HG03066 (cell line): ENCODE measurements at regions not wholly inside any gene's neighbourhood (a gene's known extent, or its start where the extent isn't known, plus 50 kb on each side); places are given as distances from the start of the nearest gene placed in this dataset.
"Not testable (repeated sequence)": the region's sequence is repeated elsewhere in the genome, so short reads cannot be mapped to it uniquely, and the experiment has no call there.

Experiments used
- ATAC-seq: cut with Tn5 transposase; IDR thresholded peaks from one replicate; pipeline ENCODE4 v1.9.1; 2021; ENCODE audit warnings: low read depth; ENCODE audit not compliant: unreplicated experiment

DNA sequence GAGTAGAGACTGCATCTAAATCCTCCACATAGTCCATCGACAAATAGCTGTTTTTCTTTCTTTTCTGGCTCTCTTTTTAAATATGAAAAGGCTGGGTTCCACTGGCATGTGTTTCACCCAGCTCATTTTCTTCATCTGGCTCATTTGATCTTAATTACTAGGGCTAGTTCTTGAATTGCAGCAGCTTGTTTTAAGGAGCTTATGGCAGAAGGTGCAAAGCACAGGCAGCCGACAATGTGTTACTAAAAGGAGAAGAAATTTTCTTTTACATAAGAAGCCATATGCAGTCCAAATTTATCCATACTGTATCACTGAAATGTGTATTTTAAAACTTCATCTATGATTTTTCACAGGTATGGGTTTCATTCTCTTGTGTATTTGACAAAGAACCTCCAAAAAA, 205.6 kb upstream of the PTER start:
- ATAC-seq = no peak

DNA sequence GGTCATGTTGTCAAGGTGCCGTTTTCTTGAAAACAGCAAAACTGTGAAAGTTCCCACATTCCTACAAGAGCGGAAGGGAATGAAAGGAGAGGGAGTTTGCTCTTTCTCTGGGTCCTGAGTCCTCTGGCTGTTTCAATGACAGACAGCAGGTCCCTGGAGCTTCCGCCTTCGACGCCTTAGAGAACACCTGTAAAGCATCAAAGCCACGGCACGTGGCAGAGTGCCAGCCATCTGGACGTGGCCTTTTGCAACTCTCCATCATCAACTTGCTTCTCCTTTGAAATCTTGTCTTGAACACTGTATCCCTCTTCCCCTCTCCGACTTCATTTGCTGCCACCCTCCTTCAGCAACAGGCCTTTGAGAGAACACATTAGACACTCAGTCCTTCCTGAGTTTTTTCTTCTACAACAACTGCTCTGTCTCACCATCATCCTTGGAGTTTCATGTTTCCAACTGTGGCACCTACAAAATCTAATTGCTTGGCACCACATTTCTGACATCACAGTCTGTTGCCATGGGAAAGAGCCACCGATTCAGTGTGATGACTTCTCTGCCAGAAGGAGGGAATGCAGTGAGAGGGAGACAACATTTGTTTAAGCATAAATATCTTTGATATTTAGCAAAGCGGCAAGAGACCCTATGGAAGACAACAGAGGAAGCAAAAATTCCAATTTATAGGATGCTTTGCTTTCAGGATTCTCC, 204.9 kb upstream of the PTER start:
- no peak for ATAC-seq

DNA sequence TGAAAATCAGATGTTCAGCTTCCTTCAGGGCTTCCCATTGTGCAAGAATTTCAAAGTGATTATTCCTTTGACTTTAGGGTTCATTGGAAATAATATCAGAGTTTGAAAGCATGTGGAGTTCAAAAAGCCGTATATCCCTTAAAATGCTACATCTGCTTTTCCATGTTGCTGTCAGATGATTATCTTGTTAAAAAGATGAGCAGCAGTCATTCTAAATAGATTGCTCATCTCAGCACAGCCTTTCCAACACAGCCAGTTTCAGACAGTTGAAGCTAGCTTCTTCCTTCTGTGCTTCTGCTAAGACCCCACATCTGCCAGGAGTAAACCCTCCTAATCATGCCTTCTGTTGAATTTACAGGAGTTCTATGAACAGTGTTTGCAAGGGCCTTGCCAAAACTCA, 204.4 kb upstream of the PTER start:
- ATAC-seq = no peak

DNA sequence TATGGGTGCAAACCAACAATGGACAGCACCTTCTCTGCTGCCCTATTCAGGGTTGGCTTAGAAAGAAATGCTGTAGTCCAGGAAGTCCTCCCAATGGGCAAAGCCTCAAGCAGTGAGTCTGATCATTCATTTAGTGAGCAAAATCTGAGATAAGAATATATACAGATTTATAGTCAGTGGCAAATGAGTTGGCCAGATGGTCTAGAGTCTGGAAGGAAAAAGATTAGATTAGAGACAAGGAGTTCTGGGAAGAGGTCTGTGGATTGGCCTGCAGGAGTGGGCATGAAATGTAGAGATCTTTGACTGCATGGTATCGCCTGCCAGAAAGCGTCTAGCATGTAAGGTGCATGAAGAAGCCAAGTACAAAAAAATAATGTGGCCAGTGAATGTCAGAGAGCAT, 201.9 kb upstream of the PTER start:
- no peak for ATAC-seq

DNA sequence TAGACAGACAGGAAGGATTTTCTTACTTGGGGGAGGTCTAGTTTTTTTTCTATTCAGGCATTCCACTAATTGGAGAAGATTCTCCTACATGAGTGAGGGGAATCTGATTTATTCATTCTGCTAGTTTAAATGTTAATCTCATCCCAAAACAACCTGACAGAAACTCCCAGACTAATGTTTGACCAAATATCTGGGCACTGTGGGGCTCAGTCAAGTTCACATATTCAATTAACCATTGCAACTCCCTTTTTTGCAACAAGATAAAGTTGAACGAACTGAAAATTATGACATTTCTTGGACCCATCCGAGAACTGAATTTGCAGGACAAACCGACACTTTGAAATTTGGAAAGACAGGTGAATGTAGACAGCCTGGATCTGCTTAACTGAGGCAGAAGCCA, 194.4 kb upstream of the PTER start:
- ATAC-seq = no peak

DNA sequence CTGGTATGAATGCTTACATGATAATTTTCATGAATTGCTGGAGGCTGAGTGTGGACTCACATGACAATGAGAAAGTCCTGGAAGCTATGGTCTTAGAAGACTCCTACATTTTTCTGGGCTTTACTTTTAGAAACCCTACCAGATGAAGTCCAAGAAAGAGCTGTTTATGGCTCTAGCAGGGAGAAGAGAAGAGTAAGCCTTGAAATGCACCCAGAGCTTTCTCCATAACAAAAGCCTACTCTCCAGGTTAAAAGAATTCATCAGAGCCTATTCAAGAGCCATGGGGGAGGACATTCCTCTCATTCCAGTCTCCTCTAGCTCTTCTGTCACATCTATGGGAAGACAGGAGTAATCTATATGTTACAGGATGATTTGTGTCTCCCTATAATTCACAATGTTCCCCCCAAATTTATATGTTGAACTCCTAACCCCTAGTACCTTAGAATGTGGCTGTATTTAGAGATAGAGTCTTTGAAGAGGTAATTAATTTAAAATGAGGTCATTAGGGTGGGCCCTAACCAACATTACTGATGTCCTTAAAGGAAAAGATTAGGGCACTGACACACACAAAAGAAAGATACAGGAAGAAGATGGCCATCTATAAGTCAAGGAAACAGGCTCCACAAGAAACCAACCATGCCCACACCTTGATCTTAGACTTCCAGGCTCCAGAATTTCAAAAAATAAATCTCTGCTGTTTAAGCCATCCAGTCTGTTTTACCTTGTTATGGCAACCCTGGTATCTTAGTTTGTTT, 193.8 kb upstream of the PTER start:
- ATAC-seq = no peak

DNA sequence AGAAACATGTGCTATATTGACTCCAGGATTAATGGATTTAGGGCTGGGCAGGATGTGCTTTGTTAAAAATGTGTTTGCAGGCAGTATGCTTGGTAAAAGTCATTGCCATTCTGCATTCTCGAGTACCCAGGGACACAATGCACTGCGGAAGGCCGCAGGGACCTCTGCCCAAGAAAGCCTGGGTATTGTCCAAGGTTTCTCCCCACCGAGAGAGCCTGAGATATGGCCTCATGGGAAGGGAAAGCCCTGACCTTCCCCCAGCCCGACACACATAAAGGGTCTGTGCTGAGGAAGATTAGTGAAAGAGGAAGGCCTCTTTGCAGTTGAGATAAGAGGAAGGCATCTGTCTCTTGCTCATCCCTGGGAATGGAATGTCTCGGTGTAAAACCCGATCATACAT, 186.7 kb upstream of the PTER start:
- not testable (repeated sequence) for ATAC-seq

DNA sequence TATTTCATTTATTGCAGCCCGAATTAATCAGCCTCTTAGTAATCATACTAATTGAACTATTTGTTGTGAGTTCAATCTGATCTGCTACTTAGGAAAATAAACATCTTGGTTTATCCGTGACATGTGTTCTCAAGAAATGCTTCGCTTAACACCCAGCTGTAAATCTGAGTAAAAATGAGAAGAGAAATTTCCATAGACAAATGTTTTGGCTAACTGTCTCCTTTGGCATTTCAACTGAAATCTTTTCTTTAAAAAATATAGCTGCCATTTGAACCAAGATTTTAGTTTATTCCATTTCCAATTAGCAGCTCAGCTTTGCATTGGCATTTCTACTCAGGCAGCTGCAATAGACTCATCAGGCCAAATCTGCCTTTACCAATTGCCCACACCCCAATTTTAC, 180.5 kb upstream of the PTER start:
- ATAC-seq = no peak

DNA sequence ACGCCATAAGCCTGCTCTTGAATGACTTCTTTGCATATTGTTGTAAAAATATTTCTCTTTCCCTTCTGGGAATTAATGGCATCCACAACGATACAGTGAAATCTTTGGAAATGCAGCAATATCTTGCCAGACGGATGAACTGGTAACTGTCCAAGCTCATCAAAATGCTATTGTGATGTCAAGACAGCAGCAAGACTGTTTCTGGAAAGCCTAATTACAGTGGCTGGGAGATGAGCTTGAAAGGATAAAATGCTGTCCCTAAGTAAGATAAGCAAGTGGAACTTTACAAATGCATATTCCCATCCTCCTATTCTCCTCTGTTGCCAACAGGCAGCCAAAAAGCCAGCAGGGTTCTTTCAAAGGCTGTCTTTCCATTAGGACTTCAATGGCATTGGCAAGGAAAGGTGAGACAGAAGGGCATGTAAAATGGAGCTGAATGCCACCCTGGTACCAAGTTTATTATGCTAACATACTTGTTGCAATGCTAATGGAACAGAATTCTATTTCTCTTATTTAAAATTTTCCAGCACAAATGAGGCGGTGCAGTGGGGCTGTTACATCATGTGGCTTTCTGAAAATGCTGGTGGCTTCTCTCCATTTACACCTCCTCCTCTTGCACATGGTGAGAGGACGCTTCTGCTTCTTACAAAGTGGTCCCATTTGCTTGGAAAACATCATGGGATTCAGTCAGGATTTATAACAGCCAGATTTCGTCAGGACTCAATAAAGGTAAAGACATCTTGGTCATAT, 178.3 kb upstream of the PTER start:
- no peak for ATAC-seq

DNA sequence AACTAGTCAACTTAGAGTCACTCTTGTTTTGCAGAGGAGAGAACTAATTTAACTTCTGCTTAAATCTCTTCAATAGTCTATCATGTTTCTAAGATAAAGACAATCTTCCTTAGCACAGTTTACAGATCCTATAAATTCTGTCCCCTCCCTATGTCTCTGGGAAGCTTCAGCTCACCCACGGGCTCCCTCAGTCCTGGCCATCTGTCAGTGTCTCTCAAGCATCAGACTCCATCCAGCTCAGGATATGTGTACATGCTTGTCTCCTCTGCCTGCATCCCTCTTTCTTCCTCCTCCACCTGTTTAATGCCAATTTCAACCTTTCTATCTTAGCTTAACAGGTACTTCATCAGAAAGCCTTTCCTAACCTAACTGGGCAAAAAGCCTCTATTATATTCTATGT, 177.1 kb upstream of the PTER start:
- ATAC-seq = no peak

DNA sequence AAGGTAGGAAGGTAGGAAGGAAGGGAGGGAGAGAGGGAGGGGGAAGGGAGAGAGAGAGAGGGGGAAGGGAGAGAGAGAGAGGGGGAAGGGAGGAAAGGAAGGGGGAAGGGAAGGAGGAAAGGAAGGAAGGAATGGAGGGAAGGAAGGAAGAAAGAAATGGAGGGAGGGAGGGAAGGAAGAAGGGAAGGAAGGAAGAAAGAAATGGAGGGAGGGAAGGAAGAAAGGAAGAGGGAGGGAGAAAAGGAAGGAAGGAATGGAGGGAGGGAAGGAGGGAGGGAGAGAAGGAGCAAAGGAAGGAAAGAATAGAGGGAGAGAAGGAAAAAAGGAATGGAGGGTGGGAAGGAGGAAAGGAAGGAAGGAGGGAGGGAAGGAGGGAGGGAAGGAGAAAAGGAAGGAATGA, 176.4 kb upstream of the PTER start:
- ATAC-seq = no peak

DNA sequence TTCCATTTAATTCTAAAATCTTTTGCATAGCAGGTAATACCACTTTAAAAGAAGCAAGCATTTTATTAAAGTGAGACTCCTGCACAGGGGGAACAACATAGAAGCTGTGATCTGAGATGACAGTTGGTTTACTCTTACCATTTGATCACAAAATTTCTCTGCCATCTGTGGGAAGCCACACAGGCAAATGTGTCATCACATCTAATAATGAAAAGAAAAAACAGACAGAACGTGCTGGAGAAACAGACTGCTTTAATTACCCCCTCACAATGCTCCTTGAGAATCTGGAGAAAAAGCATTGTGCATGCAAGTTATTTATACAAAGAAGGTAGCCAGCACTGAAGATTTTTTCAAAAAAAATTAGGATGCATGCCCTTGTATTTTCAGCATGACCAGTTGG, 165.2 kb upstream of the PTER start:
- no peak for ATAC-seq

DNA sequence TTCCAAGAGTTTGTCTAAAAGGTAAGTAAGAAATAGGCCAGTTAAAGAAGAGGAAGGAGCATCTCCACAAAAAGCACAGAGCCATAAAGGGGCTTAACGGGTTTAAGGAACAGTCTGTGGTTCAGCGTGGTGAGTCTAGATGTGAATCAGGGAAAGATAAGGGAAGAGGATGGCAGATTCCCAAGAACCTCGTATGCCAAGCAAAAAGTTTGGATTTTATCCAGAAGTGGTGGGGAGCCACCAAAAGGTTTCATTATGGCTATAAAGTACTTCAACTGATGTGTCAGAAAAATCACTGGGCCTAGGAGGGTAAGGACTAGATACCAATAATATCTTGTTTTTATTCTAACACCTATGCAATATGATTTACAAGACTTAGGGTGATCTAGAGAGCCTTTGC, 161.9 kb upstream of the PTER start:
- no peak for ATAC-seq

DNA sequence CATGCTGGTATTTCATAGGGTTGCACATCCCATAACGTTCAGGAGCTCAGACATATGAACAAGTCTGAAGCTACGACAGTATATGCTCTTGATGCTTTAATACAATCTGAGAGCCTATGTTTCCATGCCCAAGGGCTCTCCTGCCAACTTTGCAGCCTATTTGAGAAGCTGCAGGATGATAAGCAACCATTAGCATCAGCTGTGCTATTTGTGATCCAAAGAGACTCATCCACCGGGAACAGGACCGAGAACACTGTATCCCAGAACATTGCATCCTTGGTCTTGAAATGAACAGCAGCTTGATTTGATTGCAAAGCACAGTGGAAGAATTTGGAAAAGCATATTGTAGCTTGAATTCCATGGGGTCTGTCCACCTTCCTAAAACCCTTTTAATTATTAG, 156.2 kb upstream of the PTER start:
- no peak for ATAC-seq

DNA sequence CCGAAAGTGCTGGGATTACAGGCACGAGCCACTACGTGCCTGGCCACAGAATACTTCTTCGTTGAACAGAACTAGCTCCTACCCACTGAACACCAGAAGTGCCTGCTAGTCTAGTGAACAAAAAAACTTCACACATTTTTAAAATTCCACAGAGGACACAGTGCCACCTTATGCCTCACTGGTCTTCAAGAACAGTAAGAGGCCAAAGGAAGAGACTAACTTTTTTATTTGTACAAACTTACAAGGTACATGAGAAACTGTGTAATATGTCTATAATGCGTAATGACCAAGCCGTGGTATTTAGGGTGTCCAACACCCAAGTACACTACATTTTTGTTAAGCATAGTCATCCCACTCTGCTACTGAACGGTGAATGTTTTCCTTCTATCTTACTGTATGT, 144.4 kb upstream of the PTER start:
- ATAC-seq = no peak

DNA sequence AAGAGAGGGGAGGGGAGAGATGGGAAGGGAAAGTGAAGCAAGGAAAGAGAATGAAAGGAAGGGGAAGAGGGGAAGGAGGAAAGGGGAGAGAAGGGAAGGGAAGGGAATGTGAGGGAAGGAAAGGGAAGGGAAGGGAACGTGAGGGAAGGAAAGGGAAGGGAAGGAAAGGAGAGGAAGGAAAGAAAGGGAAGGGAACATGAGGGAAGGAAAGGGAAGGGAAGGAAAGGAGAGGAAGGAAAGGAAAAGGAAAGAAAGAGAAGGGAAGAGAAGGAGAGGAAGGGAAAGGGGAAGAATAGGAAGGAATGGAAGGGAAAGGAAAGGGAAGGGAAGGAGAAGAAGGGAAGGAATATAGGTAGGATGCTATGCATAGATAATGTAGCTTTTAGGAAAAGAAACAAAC, 139.7 kb upstream of the PTER start:
- ATAC-seq = no peak

DNA sequence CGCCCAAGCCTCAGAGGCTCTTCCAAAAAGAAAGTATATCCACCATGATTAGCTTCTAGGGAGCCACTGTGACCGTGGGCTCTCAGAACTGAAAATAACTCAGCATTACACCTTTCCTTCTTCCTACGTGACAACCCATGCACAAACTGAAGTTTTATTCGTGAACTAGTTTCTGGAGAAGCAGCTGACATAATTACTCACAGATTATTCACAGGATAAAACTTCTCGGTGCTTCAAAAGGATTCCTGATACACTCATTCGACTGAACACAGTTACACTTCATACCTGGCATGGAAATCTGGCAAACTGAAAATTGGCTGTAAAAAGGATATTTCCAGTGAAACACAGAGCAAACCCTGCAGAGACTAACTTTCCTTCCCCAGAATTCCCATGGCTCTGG, 139.2 kb upstream of the PTER start:
- ATAC-seq = no peak

DNA sequence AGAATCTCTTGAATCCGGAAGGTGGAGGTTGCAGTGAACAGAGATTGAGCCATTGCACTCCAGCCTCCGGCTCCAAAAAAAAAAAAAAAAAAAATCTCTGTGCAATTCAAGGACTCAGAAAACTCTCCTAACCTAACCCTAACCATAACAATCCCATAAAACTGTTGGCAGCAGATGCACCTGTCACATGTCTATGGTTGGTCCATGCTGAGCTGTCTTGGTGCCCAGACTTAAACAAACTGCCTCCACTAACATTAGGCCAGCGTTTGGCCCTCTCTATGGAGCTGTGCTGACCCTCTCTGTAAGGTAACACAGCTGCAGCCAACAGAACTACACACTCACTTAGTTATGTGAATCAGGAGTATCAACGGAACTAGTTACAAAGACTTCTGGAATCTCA, 132.5 kb upstream of the PTER start:
- ATAC-seq = no peak

DNA sequence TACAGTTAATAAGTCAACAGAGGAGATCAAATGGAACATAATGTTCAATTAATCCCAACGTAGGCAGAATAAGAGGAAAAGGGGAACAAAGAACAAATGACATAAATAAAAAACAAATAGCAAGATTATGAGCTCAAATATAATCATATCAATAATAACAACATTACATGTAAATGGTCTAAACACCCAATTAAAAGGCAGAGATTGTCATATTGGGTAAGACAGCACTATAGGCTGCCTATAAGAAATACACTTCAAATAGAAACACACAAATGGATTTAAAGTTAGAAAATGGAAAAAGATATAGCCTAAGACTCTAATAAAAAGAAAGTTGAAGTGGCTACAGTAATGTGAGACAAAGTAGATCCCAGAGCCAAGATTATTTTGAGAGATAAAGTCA, 126.4 kb upstream of the PTER start:
- ATAC-seq = no peak

DNA sequence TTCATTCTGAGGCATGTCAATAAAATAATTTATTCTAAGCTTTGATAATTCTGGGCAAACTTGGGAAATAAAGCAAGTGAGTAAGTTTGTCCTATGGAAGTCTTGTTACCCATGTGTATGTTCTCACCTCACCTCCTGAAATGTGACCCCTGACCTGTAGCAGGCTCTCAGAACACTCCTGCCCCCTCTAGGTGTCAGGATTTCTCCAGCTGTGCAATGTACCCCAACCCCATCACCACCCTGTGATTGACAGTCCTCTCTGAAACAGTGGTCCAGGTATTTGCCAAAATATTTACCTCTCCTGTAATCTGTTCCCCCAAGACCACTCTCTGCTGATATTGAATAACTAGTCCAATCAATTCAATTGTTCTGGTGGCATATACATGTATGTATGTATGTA, 122.6 kb upstream of the PTER start:
- no peak for ATAC-seq

DNA sequence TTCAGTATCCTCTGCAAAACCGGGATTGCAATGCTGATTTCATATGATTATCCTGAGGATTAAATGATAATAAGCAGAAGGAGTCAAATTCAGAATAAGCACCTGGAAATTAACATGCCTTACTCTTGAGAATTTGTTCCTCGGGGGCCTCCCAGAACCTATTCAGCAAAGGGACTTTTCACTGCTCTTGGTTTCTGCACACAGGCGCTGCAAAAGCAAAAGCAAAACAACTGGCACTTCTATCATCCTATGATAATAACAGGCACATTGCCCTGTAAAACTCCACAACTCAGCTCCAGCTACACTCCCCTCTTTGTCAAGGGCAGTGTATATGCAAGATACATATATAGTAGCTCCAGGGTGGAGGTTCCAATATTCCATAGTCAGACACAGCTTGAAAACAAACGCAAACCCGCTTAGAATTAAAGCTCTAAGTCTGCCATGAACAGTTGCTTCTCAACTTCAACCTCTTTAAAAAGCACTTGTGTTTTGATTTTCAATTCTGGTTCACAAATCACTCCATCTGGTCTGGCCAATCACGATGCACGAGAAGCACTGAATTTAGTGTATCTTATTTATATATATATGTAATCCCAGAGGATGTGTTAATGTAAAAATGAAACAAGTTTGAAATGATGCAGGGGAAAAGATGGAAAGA, 119.9 kb upstream of the PTER start:
- ATAC-seq = no peak
